ENCODE measurements at regions not wholly inside any gene's neighbourhood (a gene's known extent, or its start where the extent isn't known, plus 50 kb on each side); places are given as distances from the start of the nearest gene placed in this dataset.
"Not testable (repeated sequence)": the region's sequence is repeated elsewhere in the genome, so short reads cannot be mapped to it uniquely, and the experiment has no call there.

DNA sequence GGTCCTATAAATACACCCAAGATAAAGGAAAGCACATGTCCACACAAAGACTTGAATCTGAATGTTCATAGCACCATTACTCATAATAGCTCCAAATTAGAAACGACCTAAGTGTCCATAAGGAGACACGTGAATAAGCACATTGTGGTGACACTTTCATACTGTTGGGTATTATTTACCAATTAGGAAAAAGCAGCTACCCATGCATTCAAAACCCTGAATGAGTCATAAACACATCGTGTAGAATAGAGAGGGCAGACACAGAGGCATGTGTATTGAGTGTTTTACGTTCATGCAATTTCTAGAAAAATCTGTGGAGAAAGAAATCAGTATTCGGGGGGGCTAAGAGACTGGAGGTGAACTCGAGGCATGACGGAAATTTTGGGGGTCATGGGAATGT, 396.7 kb downstream of the THBS2 start:
- no peak for DNase-seq (ENCODE audit: low read depth, low spot score)

DNA sequence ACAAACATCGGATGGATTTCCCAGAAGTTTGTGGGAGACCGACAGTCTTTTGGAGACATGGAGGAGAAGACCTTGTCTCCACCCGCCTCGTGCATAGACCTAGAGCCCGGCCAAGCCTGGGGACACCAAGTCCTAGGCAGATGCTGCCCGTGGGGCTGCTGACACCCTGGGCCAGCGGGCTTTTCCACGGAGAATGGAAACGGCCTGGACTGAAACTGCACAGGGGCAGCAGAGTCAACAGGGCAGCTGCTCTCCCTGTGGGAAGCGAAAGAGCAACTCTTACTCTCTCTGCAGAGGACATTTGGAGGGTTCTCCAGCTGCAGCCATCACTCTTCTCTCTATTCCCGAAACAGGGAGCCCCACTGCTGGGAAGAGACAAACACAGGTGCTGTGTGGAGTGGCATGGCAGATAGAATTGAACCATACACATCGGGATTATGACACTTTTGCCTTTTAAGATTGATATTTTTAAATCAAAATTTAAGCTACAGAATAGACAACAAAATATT, 401.2 kb downstream of the THBS2 start:
- no peak for DNase-seq (ENCODE audit: low read depth, low spot score)

DNA sequence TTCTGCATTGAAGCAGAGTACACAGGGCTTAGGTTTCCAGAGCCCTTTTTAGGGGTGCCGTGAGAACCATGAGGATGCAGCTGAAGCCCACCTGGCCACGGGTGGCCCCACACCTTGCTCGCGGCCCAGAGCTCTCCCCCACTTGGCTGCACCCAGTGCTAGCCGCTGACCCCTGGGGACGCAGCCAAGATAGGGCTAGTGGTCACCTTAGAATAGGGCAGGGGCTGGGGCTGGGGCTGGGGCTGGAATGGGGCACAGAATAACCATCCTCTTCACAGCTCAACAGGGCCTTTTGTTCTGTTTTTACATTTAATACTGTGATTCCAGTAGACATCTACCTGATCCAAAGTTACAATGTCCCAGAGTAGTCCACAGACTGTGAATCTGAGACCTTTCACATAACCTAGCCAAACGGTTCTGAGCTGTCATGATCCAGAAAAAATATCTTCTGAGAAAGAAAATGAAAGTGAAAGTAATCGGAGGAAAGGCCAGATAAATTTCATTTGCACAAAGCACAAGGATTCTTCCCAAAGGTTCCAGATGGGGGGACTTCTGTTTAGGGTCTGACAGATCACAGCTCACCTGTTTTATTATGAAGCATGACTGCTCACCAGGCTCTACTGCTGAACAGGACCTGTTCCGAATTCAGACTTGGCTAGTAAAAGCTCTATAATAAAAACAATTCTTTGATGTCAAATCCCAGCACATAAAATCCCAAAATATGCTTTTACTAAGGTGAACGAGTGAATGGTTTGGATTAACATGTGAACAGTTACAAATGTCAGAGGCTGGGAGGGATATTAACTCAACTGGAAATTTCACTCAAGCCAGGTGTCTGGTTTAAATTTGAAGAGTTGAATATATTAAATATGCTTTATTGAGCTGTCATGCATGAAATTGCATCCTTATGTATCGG, 401.9 kb downstream of the THBS2 start:
- no peak for DNase-seq (ENCODE audit: low read depth, low spot score)

DNA sequence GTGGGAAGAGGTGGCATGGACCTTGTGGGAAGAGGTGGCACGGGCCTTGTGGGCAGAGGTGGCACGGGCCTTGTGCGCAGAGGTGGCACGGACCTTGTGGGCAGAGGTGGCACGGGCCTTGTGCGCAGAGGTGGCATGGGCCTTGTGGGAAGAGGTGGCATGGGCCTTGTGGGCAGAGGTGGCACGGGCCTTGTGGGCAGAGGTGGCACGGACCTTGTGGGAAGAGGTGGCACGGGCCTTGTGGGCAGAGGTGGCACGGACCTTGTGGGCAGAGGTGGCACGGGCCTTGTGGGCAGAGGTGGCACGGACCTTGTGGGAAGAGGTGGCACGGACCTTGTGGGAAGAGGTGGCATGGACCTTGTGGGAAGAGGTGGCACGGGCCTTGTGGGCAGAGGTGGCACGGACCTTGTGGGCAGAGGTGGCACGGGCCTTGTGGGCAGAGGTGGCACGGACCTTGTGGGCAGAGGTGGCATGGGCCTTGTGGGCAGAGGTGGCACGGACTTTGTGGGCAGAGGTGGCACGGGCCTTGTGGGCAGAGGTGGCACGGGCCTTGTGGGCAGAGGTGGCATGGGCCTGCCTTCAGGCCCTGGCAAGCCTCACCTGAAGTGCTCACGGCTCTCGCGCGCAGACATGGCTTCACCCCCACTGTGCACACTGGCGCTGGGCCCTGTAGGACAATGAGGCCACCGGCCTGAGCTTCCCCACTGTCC, 403.5 kb downstream of the THBS2 start:
- not testable (repeated sequence) for DNase-seq (ENCODE audit: low read depth, low spot score)

DNA sequence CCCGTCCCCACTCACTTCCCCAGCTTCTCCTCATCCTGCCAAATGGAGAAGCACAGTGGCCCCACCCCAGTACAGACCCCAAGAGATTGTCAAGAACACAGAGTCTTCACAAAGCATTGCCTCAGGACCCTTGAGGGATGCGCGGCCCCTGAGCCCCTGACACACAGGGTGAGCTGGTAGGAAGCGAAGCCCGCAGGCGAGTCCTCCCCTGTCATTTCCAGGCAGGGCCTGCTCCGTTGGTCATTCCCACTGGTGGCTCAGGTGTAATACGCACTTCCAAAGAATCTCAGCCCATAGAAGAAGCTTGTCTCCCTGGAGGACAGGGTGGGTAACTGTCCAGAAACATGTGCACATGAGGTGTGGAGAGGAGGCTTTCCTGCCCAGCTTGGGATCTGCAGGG, 404.2 kb downstream of the THBS2 start:
- no peak for DNase-seq (ENCODE audit: low read depth, low spot score)

DNA sequence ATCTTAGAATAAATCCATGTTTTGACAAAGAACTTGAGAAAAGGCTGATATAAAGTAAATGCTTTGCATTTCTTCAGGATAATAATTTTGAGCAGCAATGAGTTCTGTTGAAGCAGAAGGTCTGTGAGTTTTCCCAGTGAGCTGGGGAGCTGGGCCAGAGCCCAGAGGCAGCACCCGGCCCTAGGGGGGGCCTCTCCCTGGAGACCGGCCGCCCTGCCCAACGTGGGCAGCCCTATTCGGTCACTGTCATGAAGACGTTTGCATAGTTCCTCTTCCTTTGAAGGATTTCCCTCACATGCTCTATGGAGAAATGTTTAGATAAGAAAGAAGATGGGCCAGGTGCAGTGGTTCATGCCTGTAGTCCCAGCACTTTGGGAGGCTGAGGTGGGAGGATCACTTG, 404.8 kb downstream of the THBS2 start:
- no peak for DNase-seq (ENCODE audit: low read depth, low spot score)

DNA sequence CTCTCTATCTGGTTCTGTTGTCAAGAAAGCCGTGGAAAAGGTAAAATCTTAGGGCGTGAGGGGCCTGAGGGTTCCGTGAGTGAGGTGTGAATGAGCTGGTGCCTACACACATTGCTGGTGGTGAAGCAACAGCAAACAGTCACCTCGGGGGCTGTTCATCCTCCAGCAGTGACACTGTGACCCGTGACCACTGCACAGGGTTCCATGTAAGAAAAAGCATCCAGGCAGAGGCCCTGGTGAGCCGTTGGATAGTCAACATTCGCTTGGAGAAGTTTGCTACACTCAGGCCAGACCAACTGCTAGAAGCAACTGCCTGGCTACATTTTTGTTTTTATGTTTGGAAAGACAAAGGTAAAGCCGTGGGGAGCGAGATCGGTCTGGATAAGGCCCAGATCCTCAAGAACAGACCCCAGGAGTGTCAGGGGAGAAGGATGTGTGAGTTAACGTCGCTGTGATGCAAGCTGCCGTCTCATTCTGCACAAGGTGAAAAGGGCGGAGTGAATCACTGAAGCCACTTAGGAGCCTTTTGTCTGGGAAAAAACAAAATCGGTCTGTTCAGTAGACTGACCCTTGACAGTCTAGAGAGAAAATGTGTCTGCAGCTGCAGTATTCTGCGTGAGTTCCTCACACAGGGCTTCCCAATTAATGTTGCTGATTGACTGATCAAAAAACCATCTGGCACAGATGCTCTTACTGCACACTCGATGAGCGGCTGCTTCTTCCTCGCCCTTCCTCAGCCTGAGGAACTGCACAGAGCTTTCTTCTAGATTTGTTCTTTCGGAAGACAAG, 404.0 kb downstream of the SMOC2 start:
- no peak for DNase-seq (ENCODE audit: low read depth, low spot score)

DNA sequence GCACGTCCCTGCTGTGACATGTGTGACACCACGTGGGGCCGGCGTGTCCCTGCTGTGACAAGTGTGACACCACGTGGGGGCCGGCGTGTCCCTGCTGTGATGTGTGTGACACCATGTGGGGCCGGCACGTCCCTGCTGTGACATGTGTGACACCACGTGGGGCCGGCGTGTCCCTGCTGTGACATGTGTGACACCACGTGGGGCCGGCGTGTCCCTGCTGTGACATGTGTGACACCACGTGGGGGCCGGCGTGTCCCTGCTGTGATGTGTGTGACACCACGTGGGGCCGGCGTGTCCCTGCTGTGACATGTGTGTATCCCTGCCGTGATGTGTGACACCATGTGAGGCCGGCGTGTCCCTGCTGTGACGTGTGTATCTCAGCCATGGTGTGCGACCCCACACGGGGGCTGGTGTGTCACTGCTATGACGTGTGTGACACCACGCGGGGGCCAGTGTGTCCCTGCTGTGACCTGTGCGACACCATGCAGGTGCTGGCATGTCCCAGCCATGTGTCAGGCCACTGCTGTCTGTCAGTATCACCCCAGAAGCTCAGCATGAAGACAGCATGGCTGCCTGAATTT, 401.7 kb downstream of the SMOC2 start:
- DNase-seq (ENCODE audit: low read depth, low spot score) = not testable (repeated sequence)

DNA sequence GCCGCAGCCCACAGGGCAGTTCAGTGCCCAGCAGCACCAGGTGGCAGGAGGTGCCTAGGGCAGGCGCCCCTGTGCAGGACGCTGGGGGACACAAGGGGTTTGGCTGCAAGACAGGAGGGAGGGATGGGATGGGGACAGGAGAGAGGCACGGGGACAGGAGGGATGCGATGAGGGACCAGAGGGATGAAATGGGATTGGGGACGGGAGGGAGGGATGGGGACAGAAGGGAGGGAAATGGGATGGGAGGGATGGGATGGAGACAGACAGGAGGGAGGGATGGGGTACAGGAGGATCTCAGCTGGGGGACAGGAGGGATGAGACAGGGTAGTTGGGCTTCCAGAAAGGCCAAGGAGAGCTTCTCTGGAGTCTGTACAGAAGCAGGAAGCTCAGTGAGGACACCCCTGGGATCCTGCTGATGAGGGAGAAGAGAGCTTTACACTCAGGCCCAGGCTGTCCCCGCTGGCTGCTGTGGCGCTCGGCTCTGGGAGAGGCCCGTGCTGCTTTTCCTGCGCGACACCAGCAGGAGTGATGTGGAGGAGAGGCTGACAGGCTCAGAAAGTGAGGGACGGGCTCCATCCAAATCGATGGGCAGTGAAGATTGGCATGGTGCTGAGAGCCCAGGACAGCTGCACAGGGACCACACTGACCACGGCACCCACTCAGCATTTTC, 400.8 kb downstream of the SMOC2 start:
- no peak for DNase-seq (ENCODE audit: low read depth, low spot score)

DNA sequence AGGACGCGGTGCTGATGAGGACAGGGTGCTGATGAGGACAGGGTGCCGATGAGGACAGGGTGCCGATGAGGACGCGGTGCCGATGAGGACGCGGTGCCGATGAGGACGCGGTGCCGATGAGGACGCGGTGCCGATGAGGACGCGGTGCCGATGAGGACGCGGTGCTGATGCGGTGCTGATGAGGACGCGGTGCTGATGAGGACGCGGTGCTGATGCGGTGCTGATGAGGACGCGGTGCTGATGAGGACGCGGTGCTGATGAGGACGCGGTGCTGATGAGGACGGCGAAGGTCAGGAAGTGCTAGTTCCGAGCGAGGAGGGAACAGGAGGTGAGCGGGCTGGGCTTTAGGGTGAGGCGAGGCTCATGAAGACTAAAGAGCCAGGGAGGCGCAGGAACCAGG, 399.9 kb downstream of the SMOC2 start:
- not testable (repeated sequence) for DNase-seq (ENCODE audit: low read depth, low spot score)

DNA sequence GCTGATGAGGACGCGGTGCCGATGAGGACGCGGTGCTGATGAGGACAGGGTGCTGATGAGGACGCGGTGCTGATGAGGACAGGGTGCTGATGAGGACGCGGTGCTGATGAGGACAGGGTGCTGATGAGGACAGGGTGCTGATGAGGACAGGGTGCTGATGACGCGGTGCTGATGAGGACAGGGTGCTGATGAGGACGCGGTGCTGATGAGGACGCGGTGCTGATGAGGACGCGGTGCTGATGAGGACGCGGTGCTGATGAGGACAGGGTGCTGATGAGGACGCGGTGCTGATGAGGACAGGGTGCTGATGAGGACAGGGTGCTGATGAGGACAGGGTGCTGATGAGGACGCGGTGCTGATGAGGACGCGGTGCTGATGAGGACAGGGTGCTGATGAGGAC, 399.3 kb downstream of the SMOC2 start:
- DNase-seq (ENCODE audit: low read depth, low spot score) = not testable (repeated sequence)

DNA sequence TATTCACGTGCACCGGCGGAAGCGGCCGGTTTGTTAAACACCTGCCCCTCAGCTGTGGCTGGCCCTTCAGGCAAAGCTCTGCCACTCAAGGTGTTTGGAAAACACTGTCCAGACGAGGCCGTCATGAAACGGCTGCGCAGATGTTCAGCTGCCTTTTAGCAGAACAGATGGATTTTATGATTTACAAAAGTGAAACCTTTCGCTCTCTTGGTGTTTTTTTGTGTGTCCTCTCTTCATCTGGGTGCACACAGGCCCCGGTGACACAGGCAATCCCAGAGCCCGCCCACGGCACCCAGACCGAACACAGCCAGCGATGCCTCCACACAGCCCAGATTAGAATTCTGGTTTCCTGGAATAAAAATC, 397.0 kb downstream of the SMOC2 start:
- no peak for DNase-seq (ENCODE audit: low read depth, low spot score)

DNA sequence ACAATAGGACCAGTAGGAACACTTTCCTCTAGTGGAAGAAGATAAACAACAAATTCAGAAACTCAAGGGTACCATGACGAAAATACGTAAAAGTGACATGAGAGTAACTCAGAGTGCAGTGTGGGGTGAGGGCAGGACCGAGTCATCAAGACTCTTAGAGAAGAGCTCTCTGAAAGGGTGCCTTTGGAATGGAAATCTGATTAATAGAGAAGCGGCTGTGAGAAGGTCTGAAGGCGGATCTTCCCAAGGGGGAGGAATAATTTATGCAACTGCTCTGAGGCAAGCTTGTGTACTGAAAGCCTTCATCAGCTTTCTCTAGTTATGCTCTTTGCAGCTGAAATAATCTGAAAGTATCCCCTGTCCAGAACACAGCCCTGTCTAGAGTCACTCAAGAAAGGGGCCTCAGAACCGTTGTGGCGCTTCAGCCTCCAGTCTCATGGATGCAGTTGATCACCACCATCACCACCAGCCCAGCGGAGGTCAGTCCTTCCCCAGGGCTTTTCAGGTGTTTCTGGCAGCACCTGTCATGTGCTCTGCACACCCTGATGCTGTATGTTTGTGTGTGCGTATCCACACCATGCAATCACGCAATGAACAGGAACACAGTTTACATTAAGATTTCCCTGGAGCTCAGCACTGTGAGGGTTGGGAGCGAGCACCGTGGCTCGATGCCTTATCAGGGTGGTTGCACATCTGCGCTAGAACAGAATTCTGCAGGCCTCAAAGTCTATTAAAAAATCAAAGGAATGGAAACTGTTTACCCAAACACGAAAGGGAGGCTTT, 396.5 kb downstream of the SMOC2 start:
- DNase-seq (ENCODE audit: low read depth, low spot score) = no peak

DNA sequence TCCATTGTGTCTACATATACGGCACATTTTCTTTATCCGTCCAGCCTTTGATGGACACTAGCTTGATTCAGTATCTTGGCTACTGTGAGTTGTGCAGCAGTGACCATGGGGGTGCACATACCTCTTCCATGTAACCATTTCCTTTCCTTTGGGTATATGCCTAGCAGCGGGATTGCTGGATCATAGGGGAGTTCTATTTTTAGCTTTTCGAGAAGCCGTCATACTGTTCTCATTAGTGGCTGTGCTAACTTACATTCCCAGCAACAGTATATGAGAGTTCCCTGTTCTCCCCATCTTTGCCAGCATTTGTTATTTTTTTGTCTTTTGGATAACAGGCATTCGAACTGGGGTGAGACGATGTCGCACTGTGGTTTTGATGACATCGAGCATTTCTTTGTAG, 395.0 kb downstream of the SMOC2 start:
- DNase-seq (ENCODE audit: low read depth, low spot score) = no peak

DNA sequence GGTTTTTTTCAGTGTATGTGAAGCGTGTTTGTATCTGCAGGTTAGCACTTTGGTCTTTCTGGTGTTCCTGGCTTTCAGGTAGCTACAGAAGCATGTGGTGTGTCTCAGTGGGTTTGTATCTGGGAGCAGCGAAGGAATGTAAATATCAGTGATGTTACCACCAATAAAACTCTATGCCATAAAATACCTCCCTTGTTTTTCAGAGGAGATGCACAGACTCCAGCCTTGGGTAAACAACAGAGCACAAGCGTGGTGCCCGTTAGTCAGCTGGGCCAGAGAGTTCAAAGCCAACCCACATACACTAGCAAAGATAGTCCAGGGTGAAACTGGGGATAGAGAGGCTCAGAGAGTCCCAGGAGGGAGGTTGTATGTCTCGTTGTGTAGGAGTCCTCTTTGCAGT, 393.8 kb downstream of the SMOC2 start:
- no peak for DNase-seq (ENCODE audit: low read depth, low spot score)

DNA sequence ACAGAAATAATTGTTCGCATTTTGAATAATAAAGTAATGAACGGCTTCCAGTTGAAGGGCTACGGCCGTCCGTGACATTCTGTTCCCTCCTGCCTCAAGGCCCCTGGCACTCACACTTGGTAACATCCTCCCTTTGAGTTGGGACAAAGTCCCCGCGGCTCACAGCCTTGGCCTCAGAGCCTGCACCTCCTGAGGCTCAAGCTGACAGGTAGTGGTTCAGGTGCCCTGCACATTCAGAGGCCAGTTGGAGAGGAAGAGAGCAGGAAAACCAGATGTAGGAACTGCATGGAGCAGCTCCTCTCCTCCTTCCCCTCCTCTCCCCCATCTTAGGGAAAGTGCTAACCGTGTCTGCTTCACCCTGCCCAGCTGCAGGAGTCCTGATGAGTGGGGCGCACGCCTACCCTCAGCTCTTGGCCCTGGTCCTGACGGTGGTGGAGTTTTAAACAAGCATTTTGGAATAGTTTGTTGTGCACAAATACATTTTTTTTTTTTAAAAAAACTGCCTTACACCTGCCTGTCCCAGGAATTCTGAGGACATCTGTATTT, 393.1 kb downstream of the SMOC2 start:
- DNase-seq (ENCODE audit: low read depth, low spot score) = no peak

DNA sequence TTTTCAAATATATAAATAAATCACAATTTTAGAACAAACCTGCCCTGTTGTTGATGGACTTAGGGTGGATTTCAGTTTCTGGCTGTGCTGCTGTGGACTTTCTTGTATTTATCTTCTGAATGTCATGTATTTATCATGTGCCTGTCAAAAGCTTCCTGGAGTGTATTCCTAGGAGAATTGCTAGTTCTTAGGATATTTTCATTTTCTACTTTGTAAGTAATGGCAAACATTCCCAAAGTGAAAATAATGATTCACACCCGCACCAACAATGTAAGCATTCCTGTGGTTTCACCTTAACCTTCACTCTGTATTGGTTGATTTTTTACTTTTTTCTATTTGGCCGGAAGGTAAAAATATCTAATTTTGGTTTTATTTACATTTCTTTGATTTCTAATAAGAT, 387.8 kb downstream of the SMOC2 start:
- no peak for DNase-seq (ENCODE audit: low read depth, low spot score)

DNA sequence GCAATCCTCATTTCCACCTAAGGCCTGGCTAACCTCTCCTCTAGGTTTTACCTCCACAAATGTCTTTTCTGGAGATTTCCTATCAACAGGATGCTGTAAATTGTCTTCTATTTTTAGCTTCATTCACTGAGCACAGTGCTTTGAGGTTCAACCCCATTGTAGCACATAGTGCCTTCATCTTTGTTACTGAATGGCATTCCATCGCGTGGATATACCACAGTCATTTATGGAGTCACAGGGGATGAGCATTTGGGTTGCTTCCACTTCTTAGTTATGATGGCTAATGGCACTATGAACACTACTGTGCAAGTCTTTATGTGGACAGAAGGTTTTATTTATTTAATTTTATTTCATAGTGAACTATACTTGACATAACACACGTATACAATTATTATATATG, 387.1 kb downstream of the SMOC2 start:
- DNase-seq (ENCODE audit: low read depth, low spot score) = no peak

DNA sequence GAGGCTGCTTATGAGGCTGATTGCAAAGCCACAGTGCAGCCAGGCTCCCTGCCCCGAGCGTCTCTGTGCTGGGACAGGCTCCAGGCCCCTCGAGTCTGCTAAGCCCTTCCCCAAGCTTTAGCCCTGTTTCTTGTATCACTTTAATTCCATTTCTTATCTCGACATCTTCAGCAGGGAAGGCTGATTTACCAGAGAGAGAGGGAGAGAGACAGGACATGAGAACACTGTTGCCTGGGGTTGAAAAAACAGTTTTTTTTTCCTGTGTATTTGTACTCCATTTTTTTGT, 386.5 kb downstream of the SMOC2 start:
- DNase-seq (ENCODE audit: low read depth, low spot score) = no peak
